Right lobe of liver (tissue), 4 donors: ENCODE measurements at regions not wholly inside any gene's neighbourhood (a gene's known extent, or its start where the extent isn't known, plus 50 kb on each side); places are given as distances from the start of the nearest gene placed in this dataset.

Experiments used
- POLR2A ChIP-seq: fragments of 450-650 bp; IDR thresholded peaks from one replicate; pipeline ENCODE4 v1.6.1; 2017; ENCODE audit warnings: antibody characterized with exemption, mild to moderate bottlenecking
- TF ChIP-seq, protein P1 (sequence below), 4 donors: fragments of 200-600 bp in 3 of 4; fragments of 450-650 bp in 1 of 4; IDR thresholded peaks; one replicate each; pipeline versions ENCODE4 v1.5.1 to v1.8.0; 2016 to 2022; ENCODE audit warnings: antibody characterized with exemption in 4 of 4, mild to moderate bottlenecking in 2 of 4
- donor health status: DM: no; HTN: no; CAD: no.
- donor health status: DM: no; HTN: no; CAD: no.
- donor health status: DM: no; HTN: yes; CAD: no.

- TF ChIP-seq, protein P1, sequence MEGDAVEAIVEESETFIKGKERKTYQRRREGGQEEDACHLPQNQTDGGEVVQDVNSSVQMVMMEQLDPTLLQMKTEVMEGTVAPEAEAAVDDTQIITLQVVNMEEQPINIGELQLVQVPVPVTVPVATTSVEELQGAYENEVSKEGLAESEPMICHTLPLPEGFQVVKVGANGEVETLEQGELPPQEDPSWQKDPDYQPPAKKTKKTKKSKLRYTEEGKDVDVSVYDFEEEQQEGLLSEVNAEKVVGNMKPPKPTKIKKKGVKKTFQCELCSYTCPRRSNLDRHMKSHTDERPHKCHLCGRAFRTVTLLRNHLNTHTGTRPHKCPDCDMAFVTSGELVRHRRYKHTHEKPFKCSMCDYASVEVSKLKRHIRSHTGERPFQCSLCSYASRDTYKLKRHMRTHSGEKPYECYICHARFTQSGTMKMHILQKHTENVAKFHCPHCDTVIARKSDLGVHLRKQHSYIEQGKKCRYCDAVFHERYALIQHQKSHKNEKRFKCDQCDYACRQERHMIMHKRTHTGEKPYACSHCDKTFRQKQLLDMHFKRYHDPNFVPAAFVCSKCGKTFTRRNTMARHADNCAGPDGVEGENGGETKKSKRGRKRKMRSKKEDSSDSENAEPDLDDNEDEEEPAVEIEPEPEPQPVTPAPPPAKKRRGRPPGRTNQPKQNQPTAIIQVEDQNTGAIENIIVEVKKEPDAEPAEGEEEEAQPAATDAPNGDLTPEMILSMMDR (IDR thresholded peaks at IDR 0.05): no peak
- TF ChIP-seq POLR2A: no peak
Observed at GRCh38 chr5:173707392-173707791, 90.9 kb upstream of the BOD1 start.
